T47D (cell line): ENCODE measurements at regions not wholly inside any gene's neighbourhood (a gene's known extent, or its start where the extent isn't known, plus 50 kb on each side); places are given as distances from the start of the nearest gene placed in this dataset.
"Not testable (repeated sequence)": the region's sequence is repeated elsewhere in the genome, so short reads cannot be mapped to it uniquely, and the experiment has no call there.

ENCODE experiments used
- DNase-seq, 2 experiments: peaks; one replicate each; pipeline versions ENCODE4 v3.0.0 to v3.0.0-alpha.2; 2011 to 2012; ENCODE audit warnings: low read depth in 1 of 2, low spot score in 1 of 2
- JUND ChIP-seq: IDR thresholded peaks from 2 replicates; pipeline ENCODE4 v1.6.1; 2012; ENCODE audit warnings: low read depth
- in situ Hi-C: cut with HindIII; loops from 2 replicates; pipeline ENCODE4 v1.10.0; 2016; ENCODE audit warnings: low sequenced_read_pairs, low pct_unique_long_range_greater_than_20kb

- in situ Hi-C loops, result no loop called here
- DNase-seq, result no peak
- TF ChIP-seq JUND, result no peak
These were observed 278.2 kb downstream of the GATA3 start for GRCh38 chr10:8332730-8333111.

- no peak for DNase-seq
- no peak for TF ChIP-seq JUND
- in situ Hi-C loops, result no loop called here
These were observed 280.1 kb downstream of the GATA3 start for GRCh38 chr10:8334631-8335030.

GRCh38 chr10:8336629-8337331 is 282.3 kb downstream of the GATA3 start:
- DNase-seq, result no peak
- no peak for TF ChIP-seq JUND
- in situ Hi-C loops, result no loop called here

GRCh38 chr10:8337332-8337651 is 282.8 kb downstream of the GATA3 start:
- TF ChIP-seq JUND, result no peak
- in situ Hi-C loops, result no loop called here
- DNase-seq, result no peak

- no peak for DNase-seq
- no peak for TF ChIP-seq JUND
- in situ Hi-C loops, result no loop called here
These were observed 283.8 kb downstream of the GATA3 start for GRCh38 chr10:8338177-8338766.

- in situ Hi-C loops, result no loop called here
- TF ChIP-seq JUND, result no peak
These were observed 290.3 kb downstream of the GATA3 start for GRCh38 chr10:8344756-8345155.

GRCh38 chr10:8346861-8347260 is 292.4 kb downstream of the GATA3 start:
- no peak for DNase-seq
- TF ChIP-seq JUND, result no peak
- in situ Hi-C loops, result no loop called here

More at GRCh38 chr10:8344756-8345155, 290.3 kb downstream of the GATA3 start:
- no peak for DNase-seq

GRCh38 chr10:8347614-8348013 is 293.1 kb downstream of the GATA3 start:
- in situ Hi-C loops, DNase-seq: not testable (repeated sequence)

- in situ Hi-C loops, result no loop called here
- TF ChIP-seq JUND, result no peak
- peak in 1 of 2 experiments; percentile 20 for DNase-seq
These were observed 295.2 kb downstream of the GATA3 start for GRCh38 chr10:8349610-8350249.

GRCh38 chr10:8350250-8350967 is 295.9 kb downstream of the GATA3 start:
- peak in 1 of 2 experiments; percentile 56 for DNase-seq
- no peak; the same call in 1 of the 2 replicates for TF ChIP-seq JUND
- in situ Hi-C loops, result no loop called here

GRCh38 chr10:8352171-8353075 is 297.9 kb downstream of the GATA3 start:
- DNase-seq, result no peak
- in situ Hi-C loops, result no loop called here
- no peak for TF ChIP-seq JUND

GRCh38 chr10:8356283-8356682 is 301.8 kb downstream of the GATA3 start:
- in situ Hi-C loops, result no loop called here
- DNase-seq, result no peak
- no peak for TF ChIP-seq JUND
